GM18508 (cell line): ENCODE measurements at regions not wholly inside any gene's neighbourhood (a gene's known extent, or its start where the extent isn't known, plus 50 kb on each side); places are given as distances from the start of the nearest gene placed in this dataset.
"Not testable (repeated sequence)": the region's sequence is repeated elsewhere in the genome, so short reads cannot be mapped to it uniquely, and the experiment has no call there.

Experiments
- ATAC-seq: cut with Tn5 transposase; IDR thresholded peaks from one replicate; pipeline ENCODE4 v1.9.1; 2021; ENCODE audit warnings: moderate number of reproducible peaks; ENCODE audit not compliant: insufficient read depth, unreplicated experiment

DNA sequence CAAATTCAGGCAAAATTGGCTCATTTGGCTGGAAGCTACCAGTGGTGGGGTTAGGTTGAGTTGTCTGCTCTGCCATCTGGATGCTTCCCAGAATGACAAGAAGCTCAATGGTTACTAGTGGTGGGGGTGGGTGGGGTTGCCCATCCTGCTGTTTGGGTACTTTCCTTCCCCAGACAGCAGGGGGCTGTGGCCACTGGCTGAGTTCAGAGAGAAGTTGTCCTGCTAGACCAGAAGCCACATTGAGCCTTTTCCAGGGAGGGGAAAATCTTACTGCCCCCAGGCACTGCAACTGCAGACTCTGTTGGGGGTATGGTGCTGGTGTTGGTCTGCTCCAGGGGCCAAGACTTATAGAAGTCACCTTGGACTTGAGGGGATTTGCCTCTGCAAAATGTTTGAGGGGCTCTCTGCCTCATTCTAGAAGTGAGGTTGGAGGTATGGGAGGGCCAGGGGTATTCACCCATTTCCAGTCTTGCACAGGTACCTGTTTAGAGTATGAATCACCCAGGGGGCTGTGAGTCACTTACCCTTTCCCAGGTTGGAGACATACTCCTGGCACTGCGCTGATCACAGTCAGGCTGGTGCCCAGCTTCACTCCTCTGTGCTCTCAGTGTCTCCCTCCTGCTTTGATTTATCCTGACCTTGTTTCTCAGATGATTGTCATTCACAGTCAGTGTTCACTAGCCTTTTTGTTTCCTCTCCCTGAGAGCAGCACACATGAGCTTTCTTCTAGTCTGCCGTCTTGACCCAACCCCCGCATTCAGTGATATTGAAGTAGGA is 89.1 kb upstream of the NEGR1 start:
- no peak for ATAC-seq

GRCh38 chr1:72370836-72371235 is 88.5 kb upstream of the NEGR1 start:
- ATAC-seq: not testable (repeated sequence)

DNA sequence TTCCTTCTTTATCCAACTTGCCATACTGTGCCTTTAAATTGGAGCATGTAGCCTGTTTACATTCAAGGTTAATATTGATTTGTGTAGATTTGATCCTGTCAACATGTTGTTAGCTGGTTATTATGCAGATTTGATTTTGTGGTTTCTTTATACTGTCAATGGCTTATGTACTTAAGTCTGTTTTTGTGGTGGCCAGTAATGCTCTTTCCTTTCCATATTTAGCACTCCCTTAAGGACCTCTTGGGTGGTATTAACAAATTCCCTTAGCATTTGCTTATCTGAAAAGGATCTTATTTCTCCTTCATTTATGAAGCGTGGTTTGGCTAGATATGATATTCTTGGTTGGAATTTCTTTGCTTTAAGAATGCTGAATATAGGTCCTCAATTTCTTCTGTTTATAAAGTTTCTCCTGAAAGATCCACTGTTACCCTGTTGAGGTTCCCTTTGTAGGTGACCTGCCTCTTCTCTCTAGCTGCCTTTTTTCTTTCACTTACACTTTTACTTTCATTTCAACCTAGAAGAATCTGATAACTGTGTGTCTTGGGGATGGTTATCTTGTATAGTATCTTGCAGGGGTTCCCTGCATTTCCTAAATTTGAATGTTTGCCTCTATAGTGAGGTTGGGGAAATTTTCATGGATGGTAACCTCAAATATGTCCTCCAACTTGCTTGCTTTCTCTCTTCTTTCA is 86.9 kb upstream of the NEGR1 start:
- ATAC-seq: no peak

DNA sequence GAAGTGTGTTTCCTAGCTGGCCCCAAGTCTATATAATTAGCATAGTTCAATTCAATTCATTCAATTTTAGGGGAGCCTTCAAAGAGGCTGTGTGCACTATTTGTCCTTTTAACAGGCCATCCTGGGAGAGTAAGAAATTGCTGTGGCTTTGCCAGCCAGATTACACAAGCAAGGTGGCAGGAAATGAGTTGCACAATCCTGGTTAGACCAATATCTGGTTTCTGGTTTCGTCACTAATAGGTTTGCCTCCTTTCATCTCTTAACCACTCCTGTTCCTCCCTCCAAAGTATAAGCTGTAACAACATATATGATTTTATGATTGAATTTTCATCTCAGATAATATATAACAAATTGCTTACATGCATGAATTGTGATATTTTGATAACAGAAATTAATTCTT is 84.1 kb upstream of the NEGR1 start:
- ATAC-seq: no peak

DNA sequence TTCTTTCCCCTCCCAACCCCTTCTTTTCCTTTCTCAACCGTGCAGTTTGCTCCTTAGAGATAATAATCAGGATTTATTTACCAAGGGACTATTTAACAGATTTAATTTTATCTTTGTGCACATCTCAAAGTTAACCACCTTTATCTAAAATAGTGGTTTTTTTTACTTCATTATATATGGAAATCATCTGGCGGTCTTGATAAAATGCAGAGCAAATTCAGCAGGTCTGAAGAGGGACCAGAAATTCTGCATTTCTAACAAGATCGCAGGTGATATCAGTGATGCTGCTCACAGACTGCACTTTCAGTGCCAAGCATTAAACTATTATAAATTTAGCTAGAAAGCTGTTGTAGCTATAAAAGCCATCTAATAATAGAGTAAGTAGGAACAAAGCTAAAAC is 83.4 kb upstream of the NEGR1 start:
- no peak for ATAC-seq

- no peak for ATAC-seq
Observed at GRCh38 chr1:72362538-72362937, 80.2 kb upstream of the NEGR1 start.

- no peak for ATAC-seq
Observed at GRCh38 chr1:72357411-72357810, 75.1 kb upstream of the NEGR1 start.

- no peak for ATAC-seq
Observed at GRCh38 chr1:72355899-72356298, 73.6 kb upstream of the NEGR1 start.

DNA sequence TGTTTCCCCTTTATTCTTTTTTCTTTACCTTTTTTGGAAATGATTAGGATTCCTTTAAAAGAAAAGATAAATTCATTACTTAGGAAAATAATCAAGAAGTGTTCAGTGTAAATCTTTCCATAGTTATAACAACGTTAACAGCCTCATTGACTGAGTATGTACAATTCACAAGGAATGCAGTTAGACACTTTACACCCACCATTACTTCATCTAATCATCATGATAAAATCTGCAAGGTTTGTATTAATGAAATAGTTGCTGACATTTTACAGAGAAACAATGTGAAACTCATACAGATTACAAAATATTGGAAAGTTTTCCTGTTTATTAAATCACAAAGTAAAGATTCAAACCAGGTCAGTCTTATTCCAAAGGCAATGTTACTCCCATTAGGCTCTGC is 59.3 kb upstream of the NEGR1 start:
- no peak for ATAC-seq

DNA sequence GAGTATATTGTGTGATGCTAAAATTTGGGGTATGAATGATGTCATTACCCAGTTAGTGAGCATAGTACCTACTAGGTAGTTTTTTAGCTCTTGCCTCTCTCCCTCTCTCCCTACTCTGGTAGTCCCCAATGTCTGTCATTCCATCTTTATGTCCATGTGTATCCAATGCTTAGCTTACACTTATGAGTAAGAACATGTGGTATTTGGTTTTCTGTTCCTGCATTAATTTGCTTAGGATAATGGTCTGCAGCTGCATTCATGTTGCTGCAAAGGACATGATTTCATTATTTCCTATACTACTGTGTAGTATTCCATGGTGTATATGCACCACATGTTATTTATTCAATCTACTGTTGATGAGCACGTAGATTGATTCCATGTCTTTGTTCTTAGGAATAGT is 54.4 kb upstream of the NEGR1 start:
- ATAC-seq: no peak
